HG03159 (cell line): ENCODE measurements at regions not wholly inside any gene's neighbourhood (a gene's known extent, or its start where the extent isn't known, plus 50 kb on each side); places are given as distances from the start of the nearest gene placed in this dataset.
"Not testable (repeated sequence)": the region's sequence is repeated elsewhere in the genome, so short reads cannot be mapped to it uniquely, and the experiment has no call there.

Source experiments
- ATAC-seq: cut with Tn5 transposase; IDR thresholded peaks from one replicate; pipeline ENCODE4 v1.9.1; 2021; ENCODE audit warnings: mild to moderate bottlenecking, moderate library complexity; ENCODE audit not compliant: unreplicated experiment

- ATAC-seq: no peak
Measured at GRCh38 chr15:20272422-20273184, 269.0 kb downstream of the GOLGA6L6 start.

GRCh38 chr15:20271647-20272046 lies 270.0 kb downstream of the GOLGA6L6 start:
- no peak for ATAC-seq

GRCh38 chr15:20269956-20270355 lies 271.6 kb downstream of the GOLGA6L6 start:
- not testable (repeated sequence) for ATAC-seq

GRCh38 chr15:20267996-20268395 lies 273.6 kb downstream of the GOLGA6L6 start:
- not testable (repeated sequence) for ATAC-seq

GRCh38 chr15:20267051-20267730 lies 274.4 kb downstream of the GOLGA6L6 start:
- ATAC-seq: not testable (repeated sequence)

GRCh38 chr15:20265710-20266109 lies 275.9 kb downstream of the GOLGA6L6 start:
- not testable (repeated sequence) for ATAC-seq

- not testable (repeated sequence) for ATAC-seq
Measured at GRCh38 chr15:20261321-20262280, 280.0 kb downstream of the GOLGA6L6 start.

GRCh38 chr15:20260650-20261049 lies 280.9 kb downstream of the GOLGA6L6 start:
- ATAC-seq: not testable (repeated sequence)

GRCh38 chr15:20259559-20260190 lies 281.9 kb downstream of the GOLGA6L6 start:
- ATAC-seq: not testable (repeated sequence)

- ATAC-seq: not testable (repeated sequence)
Measured at GRCh38 chr15:20256394-20256793, 285.2 kb downstream of the GOLGA6L6 start.

- not testable (repeated sequence) for ATAC-seq
Measured at GRCh38 chr15:20255641-20256040, 286.0 kb downstream of the GOLGA6L6 start.

GRCh38 chr15:20253047-20253615 lies 288.5 kb downstream of the GOLGA6L6 start:
- not testable (repeated sequence) for ATAC-seq

- not testable (repeated sequence) for ATAC-seq
Measured at GRCh38 chr15:20252040-20252439, 289.6 kb downstream of the GOLGA6L6 start.

- not testable (repeated sequence) for ATAC-seq
Measured at GRCh38 chr15:20251214-20252005, 290.2 kb downstream of the GOLGA6L6 start.

GRCh38 chr15:20250206-20250605 lies 291.4 kb downstream of the GOLGA6L6 start:
- not testable (repeated sequence) for ATAC-seq

GRCh38 chr15:20249677-20249970 lies 292.0 kb downstream of the GOLGA6L6 start:
- not testable (repeated sequence) for ATAC-seq

GRCh38 chr15:20248434-20248833 lies 293.2 kb downstream of the GOLGA6L6 start:
- ATAC-seq: not testable (repeated sequence)

- ATAC-seq: not testable (repeated sequence)
Measured at GRCh38 chr15:20247137-20247536, 294.5 kb downstream of the GOLGA6L6 start.

GRCh38 chr15:20246624-20247023 lies 295.0 kb downstream of the GOLGA6L6 start:
- ATAC-seq: not testable (repeated sequence)
